Activated CD4-positive, alpha-beta T cell treated with anti-CD3 and anti-CD28 coated beads, Interleukin-2, amount 10 ng/mL, durations not matched to agents 7 days and 5 days (primary cell): ENCODE measurements at regions not wholly inside any gene's neighbourhood (a gene's known extent, or its start where the extent isn't known, plus 50 kb on each side); places are given as distances from the start of the nearest gene placed in this dataset.

ENCODE experiments used
- CTCF ChIA-PET: fragments of 350-600 bp; sonication (Branson Sonifier 250); formaldehyde crosslinking; loops from one replicate; lab custom pipeline; 2021; ENCODE audit warnings: antibody characterized with exemption; lab: Charles Lee
- POLR2A ChIA-PET: fragments of 350-600 bp; sonication (Branson Sonifier 250); formaldehyde crosslinking; loops from one replicate; lab custom pipeline; 2021; ENCODE audit warnings: antibody characterized with exemption; lab: Charles Lee
- DNase-seq: peaks from one replicate; pipeline ENCODE4 v3.0.0-alpha.2; 2020
- H3K27ac Mint-ChIP-seq: one replicate; pipeline ENCODE4 v1.8.0; 2021; ENCODE audit warnings: mild to moderate bottlenecking, moderate library complexity, mixed read lengths
- H3K27me3 Mint-ChIP-seq: one replicate; pipeline ENCODE4 v1.8.0; 2021; ENCODE audit warnings: mixed read lengths
- H3K36me3 Mint-ChIP-seq: one replicate; pipeline ENCODE4 v1.8.0; 2021; ENCODE audit warnings: low read depth, mixed read lengths
- H3K4me1 Mint-ChIP-seq: one replicate; pipeline ENCODE4 v1.8.0; 2021; ENCODE audit warnings: mixed read lengths
- H3K4me3 Mint-ChIP-seq: one replicate; pipeline ENCODE4 v1.8.0; 2021; ENCODE audit warnings: mild to moderate bottlenecking, moderate library complexity, mixed read lengths
- H3K9me3 Mint-ChIP-seq: one replicate; pipeline ENCODE4 v1.8.0; 2021; ENCODE audit warnings: mixed read lengths

DNA sequence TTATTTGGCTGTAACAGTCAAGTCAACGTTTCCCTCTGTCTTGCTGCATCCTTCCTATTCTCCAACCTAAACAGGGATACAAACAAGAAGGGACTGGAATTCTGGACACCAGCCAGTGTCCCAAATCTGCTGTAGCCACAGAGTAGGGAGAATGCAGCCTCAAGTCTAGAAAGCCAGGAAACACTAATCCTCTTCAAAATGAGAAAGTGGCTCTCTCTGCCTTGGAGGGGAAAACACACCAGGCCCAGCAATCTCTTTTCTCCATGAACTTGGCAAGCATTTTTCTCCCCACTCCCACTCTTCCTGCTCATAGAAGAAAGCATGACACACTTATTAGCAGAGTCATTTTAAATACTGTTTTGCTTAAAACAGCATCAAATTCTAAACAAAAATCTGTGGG, 781.7 kb downstream of the SQOR start:
- Mint-ChIP-seq H3K27ac (no peak overlapping the region), H3K4me3 (no peak overlapping the region), H3K4me1 (no peaks in the 10 kb centered on the region), H3K36me3 (no peaks in the 10 kb centered on the region), H3K27me3 (no peaks in the 10 kb centered on the region), H3K9me3 (peaks cover 9% of the 10 kb centered on the region)
- ChIA-PET CTCF (no interaction called here), POLR2A (no interaction called here)
- no peak for DNase-seq

DNA sequence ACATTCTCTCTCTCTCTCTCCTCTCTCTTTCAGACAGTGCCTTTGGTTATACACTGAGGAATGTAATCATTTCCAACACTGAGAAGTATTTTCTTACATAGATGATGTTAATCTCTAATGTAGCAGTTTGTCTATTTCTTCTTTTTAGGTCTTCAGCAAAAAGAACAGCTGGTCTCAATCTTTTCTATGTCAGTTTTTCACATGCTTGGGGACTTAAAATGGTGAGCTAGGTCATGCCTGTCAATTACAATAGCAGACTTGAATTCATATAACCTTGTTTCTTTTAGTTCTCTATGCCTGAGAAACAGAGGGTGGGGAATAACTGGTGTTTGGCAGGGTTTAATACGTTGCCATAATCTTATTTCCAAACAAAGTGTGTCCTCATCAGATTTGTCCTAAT, 786.2 kb downstream of the SQOR start:
- DNase-seq, result no peak
- ChIA-PET CTCF (no interaction called here), POLR2A (no interaction called here)
- no peak overlapping the region for H3K4me3 Mint-ChIP-seq
- no peak overlapping the region for H3K27ac Mint-ChIP-seq
- H3K27me3 Mint-ChIP-seq, result no peaks in the 10 kb centered on the region
- no peaks in the 10 kb centered on the region for H3K36me3 Mint-ChIP-seq
- peaks cover 4% of the 10 kb centered on the region for H3K9me3 Mint-ChIP-seq
- H3K4me1 Mint-ChIP-seq, result no peaks in the 10 kb centered on the region

DNA sequence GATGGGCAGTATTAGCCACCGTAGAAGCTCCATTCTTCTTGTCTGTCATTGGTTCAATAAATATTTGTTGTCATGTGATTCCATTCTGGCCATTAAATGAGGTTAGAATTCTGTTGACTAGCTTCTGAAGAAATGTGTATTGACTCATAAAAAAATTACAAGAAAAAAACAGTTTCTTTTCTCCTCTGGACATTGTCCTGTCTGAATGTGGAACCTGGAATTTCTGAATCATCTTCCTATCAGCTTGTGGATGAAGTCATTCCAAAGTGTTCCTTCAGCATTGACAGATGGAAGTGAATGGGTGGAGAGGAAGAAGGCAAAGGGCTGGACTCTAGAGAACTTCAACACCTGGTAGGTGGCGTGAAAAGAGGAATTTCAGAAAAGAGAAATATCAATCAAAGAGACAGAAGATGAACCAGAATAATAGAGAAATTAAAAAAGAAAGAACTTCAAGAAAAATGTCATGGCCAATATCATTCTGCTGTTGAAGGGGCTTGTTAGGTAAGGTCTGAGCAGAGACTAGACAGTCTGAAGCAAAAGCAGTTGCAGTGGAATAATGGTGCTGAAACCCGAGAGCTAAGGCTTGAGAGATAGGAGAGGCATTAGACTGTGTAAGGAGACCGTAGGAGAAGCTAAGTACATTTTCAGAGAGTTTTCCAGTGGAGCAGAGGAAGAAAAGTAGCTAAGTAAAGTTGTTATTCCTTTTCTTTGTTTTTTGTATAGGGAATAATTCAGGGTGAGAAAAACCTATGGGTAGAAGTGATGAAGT, 806.6 kb downstream of the SQOR start:
- no peak overlapping the region for H3K4me3 Mint-ChIP-seq
- H3K4me1 Mint-ChIP-seq, result no peaks in the 10 kb centered on the region
- POLR2A ChIA-PET, result no interaction called here
- H3K36me3 Mint-ChIP-seq, result no peaks in the 10 kb centered on the region
- H3K9me3 Mint-ChIP-seq, result peaks cover 8% of the 10 kb centered on the region
- no peak overlapping the region for H3K27ac Mint-ChIP-seq
- no peaks in the 10 kb centered on the region for H3K27me3 Mint-ChIP-seq
- no peak for DNase-seq
- CTCF ChIA-PET, result no interaction called here

DNA sequence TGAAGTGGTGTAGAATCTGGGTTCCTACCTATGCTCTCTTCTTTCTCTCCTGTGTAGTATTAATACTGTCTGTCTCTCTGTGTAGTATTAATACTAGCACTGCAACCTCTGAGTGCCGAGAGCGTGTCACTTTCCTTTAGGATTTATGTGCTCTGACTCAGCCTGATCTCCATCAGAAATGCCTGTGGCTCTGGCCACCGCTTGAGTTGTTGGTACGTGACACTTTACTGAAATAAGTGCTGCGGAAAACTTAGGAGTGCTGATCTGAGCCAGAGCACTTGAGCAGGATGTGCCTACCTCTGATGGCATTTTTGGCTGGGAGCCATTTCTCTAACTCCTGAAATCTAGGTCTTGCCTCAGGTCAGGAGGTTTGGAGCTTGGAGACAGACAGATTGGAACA, 807.4 kb downstream of the SQOR start:
- H3K27ac Mint-ChIP-seq, result no peak overlapping the region
- ChIA-PET CTCF (no interaction called here), POLR2A (no interaction called here)
- H3K27me3 Mint-ChIP-seq, result no peaks in the 10 kb centered on the region
- no peak for DNase-seq
- no peaks in the 10 kb centered on the region for H3K36me3 Mint-ChIP-seq
- no peaks in the 10 kb centered on the region for H3K4me1 Mint-ChIP-seq
- H3K4me3 Mint-ChIP-seq, result no peak overlapping the region
- H3K9me3 Mint-ChIP-seq, result peaks cover 8% of the 10 kb centered on the region

DNA sequence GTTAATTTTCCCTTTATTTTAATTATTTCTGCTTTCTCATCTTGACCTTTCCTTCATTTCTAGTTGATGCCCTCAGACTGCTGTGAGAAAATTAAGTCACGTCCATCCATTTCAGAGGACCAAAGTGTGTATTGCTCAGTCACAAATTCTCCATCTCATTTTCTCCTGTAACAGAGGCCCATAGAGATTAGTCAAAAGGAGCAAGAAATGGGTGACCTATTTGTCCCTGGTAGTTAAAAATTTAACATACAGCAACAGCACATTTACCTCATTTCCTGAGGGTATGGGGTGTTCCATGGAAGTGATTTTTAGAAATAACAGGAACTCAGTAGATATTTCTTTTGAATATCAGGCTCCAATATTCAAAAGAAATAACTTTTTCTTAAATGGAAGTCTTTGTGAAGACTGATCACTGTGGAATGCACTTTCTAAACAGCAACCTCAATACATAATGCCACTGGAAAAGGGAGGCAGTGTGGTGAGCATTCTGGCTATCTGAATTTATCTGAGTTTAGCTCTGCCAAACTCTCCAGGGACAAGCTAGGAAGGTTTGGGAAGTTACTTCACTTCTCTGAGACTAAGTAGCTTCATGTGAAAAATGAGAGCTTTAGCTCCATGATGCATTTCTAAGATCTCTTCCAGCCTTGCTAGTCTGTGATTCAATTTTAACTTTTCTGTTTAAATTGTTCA, 808.2 kb downstream of the SQOR start:
- CTCF ChIA-PET, result no interaction called here

GRCh38 chr15:46450112-46450809, 815.4 kb downstream of the SQOR start:
- no peak overlapping the region for H3K4me3 Mint-ChIP-seq
- H3K27ac Mint-ChIP-seq, result no peak overlapping the region
- no peaks in the 10 kb centered on the region for H3K4me1 Mint-ChIP-seq
- POLR2A ChIA-PET, result no interaction called here
- H3K36me3 Mint-ChIP-seq, result no peaks in the 10 kb centered on the region
- CTCF ChIA-PET, result interaction anchor here (0.6 kb wide), 1 partner anchor 114 kb away, joined by 4 read pairs; no protein-coding TSS in a partner anchor
- H3K27me3 Mint-ChIP-seq, result no peaks in the 10 kb centered on the region
- peaks cover 7% of the 10 kb centered on the region for H3K9me3 Mint-ChIP-seq
- no peak for DNase-seq

More for the DNA sequence above, 808.2 kb downstream of the SQOR start:
- Mint-ChIP-seq H3K9me3 (peaks cover 8% of the 10 kb centered on the region), H3K4me1 (no peaks in the 10 kb centered on the region), H3K36me3 (no peaks in the 10 kb centered on the region), H3K27ac (no peak overlapping the region), H3K27me3 (no peaks in the 10 kb centered on the region), H3K4me3 (no peak overlapping the region)
- DNase-seq, result no peak
- POLR2A ChIA-PET, result no interaction called here

DNA sequence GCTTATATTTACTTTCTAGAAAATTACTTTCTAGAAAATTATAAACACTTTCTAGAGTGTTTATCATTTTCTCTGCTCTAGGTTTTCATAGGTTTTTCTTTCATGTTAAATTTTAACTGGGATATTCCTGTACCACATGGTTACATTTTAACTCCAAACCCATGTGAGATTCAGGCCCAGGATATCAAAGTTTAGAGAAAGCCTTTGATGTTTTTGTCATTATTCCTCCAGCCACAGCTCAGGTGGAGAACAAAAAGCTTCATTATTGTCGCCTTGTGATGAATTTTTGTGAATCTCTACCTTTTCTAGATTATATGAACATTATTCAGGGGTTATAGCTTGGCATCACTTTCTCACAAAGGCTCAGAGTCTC, 816.0 kb downstream of the SQOR start:
- no peak for DNase-seq
- CTCF ChIA-PET, result interaction anchor here (0.6 kb wide), 1 partner anchor 115 kb away, joined by 4 read pairs; no protein-coding TSS in a partner anchor
- no peaks in the 10 kb centered on the region for H3K36me3 Mint-ChIP-seq
- no peak overlapping the region for H3K27ac Mint-ChIP-seq
- H3K4me3 Mint-ChIP-seq, result no peak overlapping the region
- POLR2A ChIA-PET, result no interaction called here
- H3K4me1 Mint-ChIP-seq, result no peaks in the 10 kb centered on the region
- H3K27me3 Mint-ChIP-seq, result no peaks in the 10 kb centered on the region
- H3K9me3 Mint-ChIP-seq, result peaks cover 7% of the 10 kb centered on the region

DNA sequence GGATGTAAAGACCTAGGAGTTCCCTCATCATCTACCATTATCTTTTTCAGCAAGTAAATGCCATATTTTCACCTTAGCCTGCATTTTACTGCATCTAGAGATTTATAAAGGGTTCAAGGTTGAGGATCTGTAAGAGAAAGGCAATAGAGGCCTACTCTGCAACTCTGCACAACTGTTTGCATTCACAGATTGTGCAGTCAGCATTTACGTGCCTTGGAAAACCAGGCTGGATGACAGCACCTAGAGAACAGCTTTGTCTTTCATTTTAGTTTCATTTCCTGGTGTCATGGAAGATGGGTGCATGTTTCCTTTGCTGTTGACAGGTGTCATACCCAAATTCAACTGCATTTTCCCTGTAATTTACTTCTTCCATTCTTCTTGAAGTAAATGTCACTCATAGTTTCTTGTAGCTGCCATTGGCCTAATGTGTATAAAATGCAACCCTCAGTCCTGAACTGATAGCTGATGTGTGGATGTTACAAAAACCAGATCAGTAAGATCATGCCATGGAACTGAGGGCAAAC, 817.5 kb downstream of the SQOR start:
- no peak overlapping the region for H3K4me3 Mint-ChIP-seq
- DNase-seq, result no peak
- CTCF ChIA-PET, result no interaction called here
- no peaks in the 10 kb centered on the region for H3K4me1 Mint-ChIP-seq
- H3K9me3 Mint-ChIP-seq, result peaks cover 7% of the 10 kb centered on the region
- H3K27me3 Mint-ChIP-seq, result no peaks in the 10 kb centered on the region
- no peaks in the 10 kb centered on the region for H3K36me3 Mint-ChIP-seq
- POLR2A ChIA-PET, result no interaction called here
- H3K27ac Mint-ChIP-seq, result no peak overlapping the region

DNA sequence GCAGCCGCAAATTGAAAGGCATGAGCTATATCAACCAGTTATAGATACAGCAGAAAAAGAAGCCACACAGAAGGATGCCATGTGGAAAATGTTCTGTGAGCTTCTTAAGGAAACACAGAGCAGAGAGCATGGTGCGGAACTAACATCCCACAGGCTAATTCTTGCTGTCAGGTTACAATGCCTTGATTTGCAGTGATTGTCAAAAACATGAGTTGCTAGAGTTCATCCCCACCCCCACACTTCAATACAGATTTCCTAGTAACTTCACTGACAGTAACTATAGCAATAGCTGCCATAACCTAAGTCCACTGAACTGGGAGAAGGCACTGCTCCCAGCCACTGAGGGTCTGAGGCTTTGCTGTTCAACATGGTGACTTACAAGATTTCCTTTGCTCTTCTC, 821.6 kb downstream of the SQOR start:
- Mint-ChIP-seq H3K4me3 (no peak overlapping the region), H3K27me3 (no peaks in the 10 kb centered on the region), H3K4me1 (no peaks in the 10 kb centered on the region), H3K27ac (no peak overlapping the region), H3K9me3 (peaks cover 4% of the 10 kb centered on the region), H3K36me3 (no peaks in the 10 kb centered on the region)
- ChIA-PET CTCF (no interaction called here), POLR2A (no interaction called here)
- DNase-seq, result no peak

- no peaks in the 10 kb centered on the region for H3K4me1 Mint-ChIP-seq
- H3K27ac Mint-ChIP-seq, result no peak overlapping the region
- H3K27me3 Mint-ChIP-seq, result no peaks in the 10 kb centered on the region
- POLR2A ChIA-PET, result no interaction called here
- no peak for DNase-seq
- CTCF ChIA-PET, result no interaction called here
- H3K4me3 Mint-ChIP-seq, result no peak overlapping the region
- H3K9me3 Mint-ChIP-seq, result peaks cover 4% of the 10 kb centered on the region
- no peaks in the 10 kb centered on the region for H3K36me3 Mint-ChIP-seq
Observed at GRCh38 chr15:46460431-46461094, 825.7 kb downstream of the SQOR start.

- H3K36me3 Mint-ChIP-seq, result no peaks in the 10 kb centered on the region
- ChIA-PET POLR2A (no interaction called here), CTCF (no interaction called here)
- H3K27me3 Mint-ChIP-seq, result no peaks in the 10 kb centered on the region
- peaks cover 4% of the 10 kb centered on the region for H3K9me3 Mint-ChIP-seq
- no peak overlapping the region for H3K4me3 Mint-ChIP-seq
- no peaks in the 10 kb centered on the region for H3K4me1 Mint-ChIP-seq
- no peak for DNase-seq
- no peak overlapping the region for H3K27ac Mint-ChIP-seq
Observed at GRCh38 chr15:46461416-46461815, 826.6 kb downstream of the SQOR start.

- POLR2A ChIA-PET, result no interaction called here
- Mint-ChIP-seq H3K9me3 (peaks cover 8% of the 10 kb centered on the region), H3K36me3 (no peaks in the 10 kb centered on the region), H3K27ac (no peak overlapping the region), H3K27me3 (no peaks in the 10 kb centered on the region), H3K4me1 (no peaks in the 10 kb centered on the region), H3K4me3 (no peak overlapping the region)
- DNase-seq, result no peak
- CTCF ChIA-PET, result no interaction called here
Observed at GRCh38 chr15:46467041-46467440, 832.2 kb downstream of the SQOR start.

- CTCF ChIA-PET, result no interaction called here
- no peak for DNase-seq
- Mint-ChIP-seq H3K27me3 (no peaks in the 10 kb centered on the region), H3K4me1 (no peaks in the 10 kb centered on the region), H3K4me3 (no peak overlapping the region), H3K27ac (no peak overlapping the region), H3K9me3 (peaks cover 8% of the 10 kb centered on the region), H3K36me3 (no peaks in the 10 kb centered on the region)
- POLR2A ChIA-PET, result no interaction called here
Observed at GRCh38 chr15:46471096-46471495, 836.3 kb downstream of the SQOR start.
